HG03280 (cell line): ENCODE measurements at regions not wholly inside any gene's neighbourhood (a gene's known extent, or its start where the extent isn't known, plus 50 kb on each side); places are given as distances from the start of the nearest gene placed in this dataset.
"Not testable (repeated sequence)": the region's sequence is repeated elsewhere in the genome, so short reads cannot be mapped to it uniquely, and the experiment has no call there.

Source experiments
- ATAC-seq: cut with Tn5 transposase; IDR thresholded peaks from one replicate; pipeline ENCODE4 v1.9.1; 2021; ENCODE audit warnings: mild to moderate bottlenecking, moderate library complexity; ENCODE audit not compliant: unreplicated experiment

- ATAC-seq: no peak
Observed at GRCh38 chr5:9765419-9766140, 135.4 kb upstream of the TAS2R1 start.

- ATAC-seq: no peak
Observed at GRCh38 chr5:9761706-9762105, 131.6 kb upstream of the TAS2R1 start.

- not testable (repeated sequence) for ATAC-seq
Observed at GRCh38 chr5:9752670-9753069, 122.5 kb upstream of the TAS2R1 start.

- no peak for ATAC-seq
Observed at GRCh38 chr5:9743507-9743906, 113.4 kb upstream of the TAS2R1 start.

- no peak for ATAC-seq
Observed at GRCh38 chr5:9742848-9743247, 112.7 kb upstream of the TAS2R1 start.

DNA sequence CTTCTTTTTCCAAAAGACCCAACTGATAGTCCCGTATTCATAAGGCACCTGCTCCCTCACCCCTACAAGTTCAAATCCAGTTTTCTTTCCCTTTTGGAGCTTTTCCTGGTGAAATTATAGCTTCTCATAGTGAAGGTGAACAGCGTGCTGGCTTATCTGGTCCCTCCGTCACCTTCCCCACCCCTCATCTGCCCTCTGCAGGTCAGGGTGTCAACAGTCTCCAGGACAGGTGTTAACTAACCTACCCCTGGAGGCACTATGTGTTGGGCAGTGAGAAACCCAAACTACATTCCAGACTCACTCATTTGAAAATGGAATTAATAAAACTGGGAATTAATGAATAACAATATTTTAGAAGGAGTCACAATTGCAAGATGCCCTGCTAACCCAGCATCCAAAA is 109.0 kb upstream of the TAS2R1 start:
- no peak for ATAC-seq

DNA sequence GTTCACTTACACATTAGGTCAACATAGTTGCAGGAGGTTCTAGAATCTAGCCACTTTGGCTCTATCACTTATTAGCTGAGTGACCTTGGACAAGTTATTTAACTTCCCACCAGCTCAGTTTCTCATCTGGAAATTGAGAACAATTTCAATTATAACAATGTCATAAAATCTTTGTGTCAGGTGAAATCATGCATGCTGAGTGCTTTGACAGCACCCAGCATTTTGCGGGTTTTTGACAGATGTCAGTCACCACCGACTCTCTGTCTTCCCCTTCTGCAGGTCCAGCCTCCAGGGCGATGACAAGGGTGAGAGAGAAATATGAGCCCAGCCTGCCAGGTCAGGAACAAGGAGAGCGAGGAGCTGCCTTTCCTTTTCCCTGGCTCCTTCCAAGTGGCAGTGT is 107.1 kb upstream of the TAS2R1 start:
- no peak for ATAC-seq

DNA sequence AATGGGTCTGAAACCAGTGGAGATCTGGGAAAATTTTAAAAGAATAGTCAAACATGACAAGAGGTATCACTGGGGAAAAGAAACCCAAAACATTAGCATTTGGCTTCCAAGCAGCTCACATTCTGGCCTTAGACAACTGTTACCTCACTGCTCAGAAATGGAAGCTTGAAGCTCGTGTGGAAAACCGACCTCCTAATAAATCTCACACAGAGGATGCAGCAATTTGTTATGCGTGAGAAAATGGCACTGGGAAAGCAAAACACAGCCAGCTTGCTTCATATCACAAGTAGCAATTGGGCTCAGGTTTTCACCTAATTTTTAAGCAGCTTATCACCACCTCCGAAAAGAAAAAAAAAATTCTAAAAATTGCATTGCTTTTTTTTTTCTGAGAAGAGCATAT is 103.3 kb upstream of the TAS2R1 start:
- no peak for ATAC-seq

GRCh38 chr5:9731159-9731558 is 101.0 kb upstream of the TAS2R1 start:
- no peak for ATAC-seq

DNA sequence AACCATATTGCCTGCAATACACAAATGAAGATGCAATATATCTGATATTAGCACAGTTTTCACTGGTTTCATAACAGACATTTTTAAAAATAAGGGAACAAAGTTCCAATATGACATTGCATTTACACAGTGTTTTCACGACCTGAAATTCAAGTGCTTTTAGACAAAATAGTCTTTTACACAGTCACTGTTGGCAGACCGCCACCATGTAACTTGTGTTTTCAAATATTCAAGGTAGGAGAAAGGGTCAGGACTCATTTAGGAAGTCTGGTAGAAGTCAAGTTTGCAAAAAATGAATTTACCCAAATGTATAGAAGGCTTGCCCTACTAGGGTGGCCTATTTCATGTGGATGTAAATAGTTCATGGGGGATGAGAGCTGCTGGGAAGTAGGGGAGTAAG is 98.1 kb upstream of the TAS2R1 start:
- ATAC-seq: no peak

DNA sequence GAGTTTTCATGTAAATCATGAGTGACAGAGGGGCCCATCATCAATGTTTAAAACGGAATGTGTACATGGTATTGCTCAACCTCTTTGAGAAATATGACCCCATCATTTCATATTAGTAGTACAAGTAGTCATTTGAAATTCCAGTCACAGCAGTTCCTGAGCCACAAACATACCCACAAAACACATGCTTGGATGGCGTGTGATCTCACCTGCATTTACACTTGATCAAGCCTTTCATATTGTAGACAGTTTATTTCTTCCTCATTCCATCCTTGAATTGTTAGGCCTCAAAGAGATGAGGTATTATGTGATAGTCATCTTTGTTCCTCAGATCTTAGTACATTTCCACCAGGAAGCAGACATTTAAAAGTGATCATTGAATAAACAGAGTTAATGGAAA is 96.8 kb upstream of the TAS2R1 start:
- no peak for ATAC-seq

GRCh38 chr5:9725265-9725664 is 95.1 kb upstream of the TAS2R1 start:
- not testable (repeated sequence) for ATAC-seq

- ATAC-seq: no peak
Observed at GRCh38 chr5:9724707-9725106, 94.6 kb upstream of the TAS2R1 start.

DNA sequence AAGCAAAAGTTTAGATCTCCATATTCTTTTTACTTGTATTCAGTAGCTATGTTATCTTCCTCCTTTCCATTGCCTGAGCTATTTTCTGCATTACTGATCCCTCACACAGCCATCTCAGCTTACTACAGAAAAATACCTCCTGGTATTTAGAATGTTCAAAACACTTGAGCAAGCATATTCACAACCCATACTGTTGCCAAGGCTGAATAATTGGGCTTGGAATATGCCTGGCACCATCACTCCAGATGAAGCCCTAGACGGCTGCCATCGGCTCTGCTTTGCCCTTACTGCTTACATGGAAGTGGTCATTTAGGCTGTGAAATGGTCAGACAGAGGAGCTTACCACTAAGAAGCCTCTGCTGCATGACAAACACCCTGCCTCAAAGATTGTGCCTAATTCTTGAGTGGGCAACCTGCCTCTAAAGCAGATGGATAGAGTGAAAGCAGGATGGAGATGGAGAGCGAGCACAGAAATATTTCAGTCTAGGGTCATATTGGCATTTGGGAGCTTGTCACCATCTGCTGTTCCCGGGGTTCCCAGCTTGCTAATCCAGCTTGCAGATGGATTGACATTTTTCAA is 92.5 kb upstream of the TAS2R1 start:
- ATAC-seq: no peak

- no peak for ATAC-seq
Observed at GRCh38 chr5:9721161-9721560, 91.0 kb upstream of the TAS2R1 start.

GRCh38 chr5:9720361-9720760 is 90.2 kb upstream of the TAS2R1 start:
- no peak for ATAC-seq

- peak; percentile 95 for ATAC-seq
Observed at GRCh38 chr5:9716838-9717281, 86.7 kb upstream of the TAS2R1 start.

- ATAC-seq: no peak
Observed at GRCh38 chr5:9715891-9716335, 85.8 kb upstream of the TAS2R1 start.

DNA sequence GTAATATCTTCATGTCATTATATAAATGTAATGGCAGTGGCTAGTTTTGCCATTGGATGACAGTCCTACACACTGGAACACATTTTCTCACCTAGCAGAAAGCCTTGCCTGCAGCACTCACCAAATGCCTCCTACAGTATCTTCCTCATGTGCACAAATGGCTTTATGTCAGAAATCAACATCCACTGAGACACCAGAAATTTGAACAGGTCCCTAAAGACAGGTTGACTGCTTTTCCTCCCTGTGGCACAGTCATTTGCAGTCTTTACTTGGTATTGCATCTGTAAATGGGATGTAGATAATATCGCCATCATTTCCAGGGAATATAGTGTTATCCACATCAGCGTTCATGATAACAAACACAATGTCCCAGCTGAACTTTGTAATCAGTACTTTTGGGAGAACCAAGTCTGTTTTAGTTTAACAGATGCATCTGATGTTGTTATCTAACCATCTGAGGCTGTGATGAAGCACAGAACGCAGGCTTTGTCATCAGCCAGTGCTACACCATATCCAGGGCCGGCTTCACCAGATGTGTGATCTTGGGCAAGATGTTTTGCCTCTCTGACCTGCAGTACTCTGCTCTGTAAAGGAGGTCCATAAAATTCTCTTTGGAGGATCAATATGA is 83.9 kb upstream of the TAS2R1 start:
- ATAC-seq: no peak

DNA sequence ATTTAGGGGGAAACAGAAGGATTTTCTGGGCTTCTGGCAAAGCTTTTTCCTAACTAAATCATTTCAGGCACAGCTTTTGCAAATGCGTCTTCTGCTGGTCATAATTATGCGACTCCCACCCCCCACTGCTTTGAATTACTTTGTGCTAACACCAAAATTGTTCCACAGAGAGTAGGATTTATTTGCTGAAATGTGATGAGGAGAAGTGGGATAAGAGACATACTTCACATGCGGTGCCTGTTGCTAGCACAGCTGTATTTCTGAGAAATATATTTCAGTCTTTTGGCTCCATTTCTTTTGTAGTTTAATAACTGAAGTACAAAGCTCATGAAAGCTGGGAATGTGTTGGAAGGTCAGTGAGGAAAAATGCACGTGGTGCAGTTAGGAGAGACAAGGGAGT is 83.2 kb upstream of the TAS2R1 start:
- ATAC-seq: no peak

DNA sequence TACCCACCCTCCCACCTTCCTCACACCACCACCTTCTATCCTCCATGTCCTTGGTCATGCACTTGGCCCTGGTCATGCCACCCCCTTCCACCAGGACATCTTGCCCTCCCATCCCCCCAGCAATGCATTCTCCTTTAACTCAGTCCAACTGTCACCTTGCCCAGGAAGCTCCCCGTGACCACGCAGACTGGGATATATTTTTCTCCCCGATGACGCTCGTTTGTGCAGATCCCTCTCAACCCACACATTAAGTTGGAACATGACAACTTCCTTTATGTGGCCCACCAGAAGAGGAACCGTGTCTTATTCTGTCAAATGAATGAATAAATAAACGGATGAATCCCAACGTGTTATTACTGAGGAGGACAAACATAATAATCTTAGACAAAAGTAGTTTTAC is 82.8 kb upstream of the TAS2R1 start:
- ATAC-seq: no peak

- ATAC-seq: no peak
Observed at GRCh38 chr5:9712506-9712905, 82.4 kb upstream of the TAS2R1 start.
